Ovary (tissue), 3 donors: ENCODE measurements at regions not wholly inside any gene's neighbourhood (a gene's known extent, or its start where the extent isn't known, plus 50 kb on each side); places are given as distances from the start of the nearest gene placed in this dataset.

Experiments
- CTCF ChIP-seq, 3 donors: fragments of 450-650 bp in 2 of 3; fragments of 200-600 bp in 1 of 3; IDR thresholded peaks; one replicate each; pipeline versions ENCODE4 v1.5.1 to v1.8.0; 2016 to 2022; ENCODE audit warnings: antibody characterized with exemption in 3 of 3, mild to moderate bottlenecking in 1 of 3
- EP300 ChIP-seq: sonication (generic); formaldehyde crosslinking; IDR thresholded peaks from one replicate; pipeline ENCODE4 v1.6.1; 2017; ENCODE audit warnings: antibody characterized with exemption
- POLR2A ChIP-seq: fragments of 450-650 bp; IDR thresholded peaks from one replicate; pipeline ENCODE4 v1.6.1; 2017; ENCODE audit warnings: antibody characterized with exemption, mild to moderate bottlenecking, moderate library complexity
- donor health status: DM: no; HTN: no; CAD: no.

DNA sequence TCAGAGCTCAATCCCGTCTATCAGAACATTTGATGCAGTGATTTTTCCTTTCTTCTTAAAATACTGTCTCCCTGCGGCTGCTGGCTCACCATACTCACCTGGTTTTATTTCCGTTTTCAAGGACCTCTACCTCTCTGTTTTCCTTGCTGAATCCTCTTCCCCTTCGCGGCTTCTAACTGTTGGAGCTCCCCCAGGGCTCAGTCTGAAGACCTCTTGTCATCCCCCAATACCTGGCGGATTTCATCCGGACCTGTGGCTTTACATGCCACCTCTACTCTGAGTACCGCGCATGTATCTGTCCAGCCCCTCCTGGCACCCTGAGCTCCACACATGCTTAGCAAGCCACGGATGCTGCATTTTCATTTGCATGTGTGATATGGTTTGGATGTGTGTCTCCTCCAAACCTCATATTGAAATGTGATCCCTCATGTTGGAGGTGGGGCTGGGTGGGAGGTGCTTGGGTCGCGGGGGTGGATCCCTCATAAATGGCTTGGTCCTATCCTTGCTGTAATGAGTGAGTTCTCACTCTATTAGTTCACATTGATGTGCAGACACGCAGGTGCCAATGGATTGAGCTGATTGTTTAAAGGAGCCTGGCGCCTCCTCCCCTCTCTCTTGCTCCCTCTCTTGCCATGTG is 106.2 kb upstream of the LSM14A start:
- no peak for TF ChIP-seq CTCF (IDR thresholded peaks at IDR 0.05)
- TF ChIP-seq POLR2A = no peak
- no peak for TF ChIP-seq EP300
